MM.1S (cell line): ENCODE measurements at regions not wholly inside any gene's neighbourhood (a gene's known extent, or its start where the extent isn't known, plus 50 kb on each side); places are given as distances from the start of the nearest gene placed in this dataset.

Experiments used
- DNase-seq: peaks from one replicate; pipeline ENCODE4 v3.0.0-alpha.2; 2015
- H2AFZ ChIP-seq: fragments of 300-600 bp; sonication (generic); 2 replicates; pipeline ENCODE4 v1.6.0; 2016; ENCODE audit warnings: antibody characterized with exemption, low read length
- H3F3A ChIP-seq: fragments of 300-600 bp; sonication (generic); 2 replicates; pipeline ENCODE4 v1.6.1; 2016; ENCODE audit warnings: mild to moderate bottlenecking, antibody characterized with exemption, low read length, moderate library complexity, mixed read lengths; ENCODE audit not compliant: insufficient read depth
- H3K27ac ChIP-seq: fragments of 300-600 bp; sonication (generic); 2 replicates; pipeline ENCODE4 v1.5.1; 2016; ENCODE audit warnings: mild to moderate bottlenecking, low read length
- H3K27me3 ChIP-seq: fragments of 300-600 bp; sonication (generic); replicated peaks from 2 replicates; pipeline ENCODE4 v1.6.0; 2016; ENCODE audit warnings: low read length; ENCODE audit not compliant: insufficient read depth
- H3K36me3 ChIP-seq: fragments of 300-600 bp; sonication (generic); replicated peaks from 2 replicates; pipeline ENCODE4 v1.6.1; 2016; ENCODE audit warnings: mild to moderate bottlenecking, low read length, mixed read lengths; ENCODE audit not compliant: insufficient read depth
- H3K4me1 ChIP-seq: fragments of 300-600 bp; sonication (generic); 2 replicates; pipeline ENCODE4 v1.6.1; 2016; ENCODE audit warnings: low read length, mixed read lengths
- H3K4me2 ChIP-seq: fragments of 300-600 bp; sonication (generic); 2 replicates; pipeline ENCODE4 v1.6.0; 2016; ENCODE audit warnings: low read depth, low read length
- H3K4me3 ChIP-seq: fragments of 300-600 bp; sonication (generic); 2 replicates; pipeline ENCODE4 v1.5.1; 2016; ENCODE audit warnings: low read length, mixed read lengths
- H3K79me2 ChIP-seq: fragments of 300-600 bp; sonication (generic); 2 replicates; pipeline ENCODE4 v1.6.1; 2016; ENCODE audit warnings: mixed run types, low read length, mixed read lengths
- H3K9ac ChIP-seq: fragments of 300-600 bp; sonication (generic); 2 replicates; pipeline ENCODE4 v1.6.1; 2016; ENCODE audit warnings: low read length, mixed read lengths
- H3K9me2 ChIP-seq: fragments of 300-600 bp; sonication (generic); replicated peaks from 2 replicates; pipeline ENCODE4 v1.6.1; 2016; ENCODE audit warnings: mild to moderate bottlenecking, low read length, mixed read lengths; ENCODE audit not compliant: insufficient read depth
- H3K9me3 ChIP-seq: fragments of 300-600 bp; sonication (generic); replicated peaks from 2 replicates; pipeline ENCODE4 v1.6.1; 2016; ENCODE audit warnings: mild to moderate bottlenecking, low read length, mixed read lengths; ENCODE audit not compliant: insufficient read depth
- H4K20me1 ChIP-seq: fragments of 300-600 bp; sonication (generic); 2 replicates; pipeline ENCODE4 v1.6.1; 2016; ENCODE audit warnings: mild to moderate bottlenecking, low read length, moderate library complexity, mixed read lengths; ENCODE audit not compliant: insufficient read depth
- EZH2 ChIP-seq: fragments of 300-600 bp; sonication (generic); optimal IDR thresholded peaks from 2 replicates; pipeline ENCODE3; 2017; ENCODE audit warnings: low read depth, mild to moderate bottlenecking, antibody characterized with exemption, low read length, mixed read lengths
- EZH2phosphoT487 ChIP-seq: fragments of 300-600 bp; sonication (generic); IDR thresholded peaks from 2 replicates; pipeline ENCODE4 v1.6.1; 2018; ENCODE audit warnings: antibody characterized with exemption, low read length
- TF ChIP-seq, protein P1 (sequence below): fragments of 300-600 bp; sonication (generic); IDR thresholded peaks from 2 replicates; pipeline ENCODE4 v1.5.1; 2016; ENCODE audit warnings: antibody characterized with exemption, low read length, mixed read lengths

DNA sequence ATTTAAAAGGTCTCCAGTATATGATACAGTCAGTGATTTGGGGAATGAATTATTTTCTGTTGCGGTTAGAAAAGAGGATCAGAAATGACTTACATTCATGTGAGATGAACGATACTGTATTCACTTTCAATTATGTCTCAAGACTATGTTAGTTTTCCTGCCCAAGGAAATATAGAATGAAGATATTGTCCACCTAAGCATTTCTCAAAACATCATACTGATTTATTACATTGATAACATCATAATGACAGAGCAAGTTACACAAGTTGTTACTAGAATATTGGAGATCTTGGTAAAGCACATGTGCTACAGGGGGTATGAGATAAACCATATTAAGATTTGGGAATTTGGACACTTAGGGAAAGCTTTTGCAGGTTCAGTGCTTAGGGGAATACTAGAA is 67.8 kb upstream of the OR9G4 start:
- no peak overlapping the region for H3K9ac ChIP-seq
- H3K79me2 ChIP-seq: no peaks in the 10 kb centered on the region
- H3K4me3 ChIP-seq: no peak overlapping the region
- no peaks in the 10 kb centered on the region for H3K4me1 ChIP-seq
- no peaks in the 10 kb centered on the region for H3K36me3 ChIP-seq
- no peak overlapping the region for H3K4me2 ChIP-seq
- no peaks in the 10 kb centered on the region for H3F3A ChIP-seq
- no peaks in the 10 kb centered on the region for H4K20me1 ChIP-seq
- no peaks in the 10 kb centered on the region for H3K9me3 ChIP-seq
- DNase-seq: no peak
- TF ChIP-seq EZH2phosphoT487 (no peak), EZH2 (no peak)
- TF ChIP-seq, protein P1, sequence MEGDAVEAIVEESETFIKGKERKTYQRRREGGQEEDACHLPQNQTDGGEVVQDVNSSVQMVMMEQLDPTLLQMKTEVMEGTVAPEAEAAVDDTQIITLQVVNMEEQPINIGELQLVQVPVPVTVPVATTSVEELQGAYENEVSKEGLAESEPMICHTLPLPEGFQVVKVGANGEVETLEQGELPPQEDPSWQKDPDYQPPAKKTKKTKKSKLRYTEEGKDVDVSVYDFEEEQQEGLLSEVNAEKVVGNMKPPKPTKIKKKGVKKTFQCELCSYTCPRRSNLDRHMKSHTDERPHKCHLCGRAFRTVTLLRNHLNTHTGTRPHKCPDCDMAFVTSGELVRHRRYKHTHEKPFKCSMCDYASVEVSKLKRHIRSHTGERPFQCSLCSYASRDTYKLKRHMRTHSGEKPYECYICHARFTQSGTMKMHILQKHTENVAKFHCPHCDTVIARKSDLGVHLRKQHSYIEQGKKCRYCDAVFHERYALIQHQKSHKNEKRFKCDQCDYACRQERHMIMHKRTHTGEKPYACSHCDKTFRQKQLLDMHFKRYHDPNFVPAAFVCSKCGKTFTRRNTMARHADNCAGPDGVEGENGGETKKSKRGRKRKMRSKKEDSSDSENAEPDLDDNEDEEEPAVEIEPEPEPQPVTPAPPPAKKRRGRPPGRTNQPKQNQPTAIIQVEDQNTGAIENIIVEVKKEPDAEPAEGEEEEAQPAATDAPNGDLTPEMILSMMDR: no peak
- H2AFZ ChIP-seq: no peak overlapping the region
- H3K27ac ChIP-seq: no peak overlapping the region
- no peaks in the 10 kb centered on the region for H3K27me3 ChIP-seq
- H3K9me2 ChIP-seq: no peaks in the 10 kb centered on the region

DNA sequence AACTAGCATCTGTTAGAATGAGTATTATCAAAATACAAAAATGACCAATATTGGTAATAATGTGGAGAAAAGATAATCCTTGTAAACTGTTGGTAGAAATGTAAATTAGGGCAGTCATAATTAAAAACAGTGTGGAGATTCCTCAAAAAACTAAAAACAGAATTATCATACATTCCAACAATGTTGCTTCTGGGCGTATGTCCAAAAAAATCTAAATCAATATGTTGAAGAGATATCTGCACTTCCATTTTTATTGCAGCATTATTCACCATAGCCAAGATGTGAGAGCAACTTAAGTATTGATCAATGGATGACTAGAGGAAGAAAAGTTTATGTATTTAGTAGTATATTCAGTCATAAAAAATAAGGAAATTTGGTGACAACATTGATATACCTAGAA is 59.8 kb upstream of the OR9G4 start:
- H3K27ac ChIP-seq: no peak overlapping the region
- H3K27me3 ChIP-seq: no peaks in the 10 kb centered on the region
- TF ChIP-seq EZH2phosphoT487 (no peak), EZH2 (no peak)
- TF ChIP-seq, protein P1: no peak
- H2AFZ ChIP-seq: no peak overlapping the region
- H3K4me1 ChIP-seq: no peaks in the 10 kb centered on the region
- H3K4me3 ChIP-seq: no peak overlapping the region
- DNase-seq: no peak
- H3K9ac ChIP-seq: no peak overlapping the region
- no peak overlapping the region for H3K4me2 ChIP-seq
- H3K79me2 ChIP-seq: no peaks in the 10 kb centered on the region
- no peaks in the 10 kb centered on the region for H4K20me1 ChIP-seq
- H3K9me2 ChIP-seq: no peaks in the 10 kb centered on the region
- H3F3A ChIP-seq: no peaks in the 10 kb centered on the region
- H3K9me3 ChIP-seq: no peaks in the 10 kb centered on the region
- H3K36me3 ChIP-seq: no peaks in the 10 kb centered on the region

DNA sequence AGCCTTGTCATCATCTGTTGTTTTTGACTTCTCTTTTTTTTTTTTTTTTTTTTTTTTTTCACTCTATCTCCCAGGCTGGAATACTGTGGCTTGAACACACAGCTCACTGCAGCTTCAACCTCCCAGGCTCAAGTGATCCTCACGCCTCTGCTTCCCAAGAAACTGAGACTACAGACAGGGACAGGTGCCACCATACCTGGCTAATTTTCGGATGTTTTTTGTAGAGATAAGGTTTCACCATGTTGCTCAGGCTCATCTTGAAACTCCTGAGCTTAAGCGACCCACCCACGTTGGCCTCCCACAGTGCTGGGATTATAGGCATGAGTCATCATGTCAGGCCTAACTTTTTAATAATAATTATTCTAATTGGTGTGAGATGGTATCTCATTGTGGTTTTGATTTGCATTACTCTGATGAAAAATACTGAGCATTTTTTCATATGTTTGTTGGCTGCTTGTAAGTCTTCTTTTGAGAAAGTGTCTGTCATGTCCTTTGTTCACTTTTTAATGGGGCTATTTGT is 51.3 kb upstream of the OR9G4 start:
- H3K79me2 ChIP-seq: no peaks in the 10 kb centered on the region
- H3K27me3 ChIP-seq: no peaks in the 10 kb centered on the region
- no peak overlapping the region for H3K4me2 ChIP-seq

More for the DNA sequence above, 51.3 kb upstream of the OR9G4 start:
- no peak overlapping the region for H2AFZ ChIP-seq
- no peak for DNase-seq
- no peaks in the 10 kb centered on the region for H3K9me2 ChIP-seq
- H3K9me3 ChIP-seq: no peaks in the 10 kb centered on the region
- H3K4me3 ChIP-seq: no peak overlapping the region
- no peaks in the 10 kb centered on the region for H3F3A ChIP-seq
- no peak overlapping the region for H3K27ac ChIP-seq
- no peaks in the 10 kb centered on the region for H3K4me1 ChIP-seq
- H3K36me3 ChIP-seq: no peaks in the 10 kb centered on the region
- no peaks in the 10 kb centered on the region for H4K20me1 ChIP-seq
- no peak overlapping the region for H3K9ac ChIP-seq
- TF ChIP-seq EZH2 (no peak), EZH2phosphoT487 (no peak)
- TF ChIP-seq, protein P1: no peak
